HG03196 (cell line): ENCODE measurements at regions not wholly inside any gene's neighbourhood (a gene's known extent, or its start where the extent isn't known, plus 50 kb on each side); places are given as distances from the start of the nearest gene placed in this dataset.
"Not testable (repeated sequence)": the region's sequence is repeated elsewhere in the genome, so short reads cannot be mapped to it uniquely, and the experiment has no call there.

Experiments
- ATAC-seq: cut with Tn5 transposase; IDR thresholded peaks from one replicate; pipeline ENCODE4 v1.9.1; 2021; ENCODE audit not compliant: unreplicated experiment

DNA sequence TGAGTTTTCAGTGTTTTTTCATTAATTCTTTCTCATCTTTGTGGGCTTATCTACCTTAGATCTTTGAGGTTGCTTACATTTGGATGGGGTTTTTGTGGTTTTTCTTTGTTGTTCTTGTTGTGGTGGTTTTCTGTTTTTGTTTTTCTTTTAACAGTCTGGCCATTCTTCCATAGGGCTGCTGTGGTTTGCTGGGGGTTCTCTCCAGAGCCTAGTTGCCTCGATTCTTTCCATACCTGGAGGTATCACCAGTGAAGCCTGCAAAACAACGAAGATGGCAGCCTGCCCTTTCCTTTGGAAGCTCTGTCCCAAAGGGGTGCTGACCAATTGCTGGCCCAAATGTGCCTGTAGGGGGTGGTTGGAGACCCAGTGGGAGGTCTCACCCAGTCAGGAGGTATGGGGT is 168.6 kb upstream of the CLNK start:
- no peak for ATAC-seq

DNA sequence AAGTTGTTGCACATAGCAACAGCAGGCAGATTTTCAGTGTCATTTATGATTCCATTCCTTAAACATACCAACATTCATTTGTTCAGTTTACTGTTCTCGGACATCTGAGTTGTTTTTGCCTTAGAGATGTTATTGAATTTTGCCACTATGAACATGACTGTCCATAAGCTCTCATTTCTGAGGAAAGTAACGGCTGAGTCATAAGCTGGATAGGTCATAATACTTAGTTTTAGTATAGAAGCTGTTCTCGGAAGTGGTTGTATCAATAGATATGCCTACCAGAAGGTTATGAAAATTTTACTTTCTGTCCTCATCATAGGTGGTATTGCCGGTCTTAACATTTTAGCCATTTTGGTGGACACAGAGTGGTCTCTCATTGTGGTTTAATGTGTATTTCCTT is 157.1 kb upstream of the CLNK start:
- no peak for ATAC-seq

DNA sequence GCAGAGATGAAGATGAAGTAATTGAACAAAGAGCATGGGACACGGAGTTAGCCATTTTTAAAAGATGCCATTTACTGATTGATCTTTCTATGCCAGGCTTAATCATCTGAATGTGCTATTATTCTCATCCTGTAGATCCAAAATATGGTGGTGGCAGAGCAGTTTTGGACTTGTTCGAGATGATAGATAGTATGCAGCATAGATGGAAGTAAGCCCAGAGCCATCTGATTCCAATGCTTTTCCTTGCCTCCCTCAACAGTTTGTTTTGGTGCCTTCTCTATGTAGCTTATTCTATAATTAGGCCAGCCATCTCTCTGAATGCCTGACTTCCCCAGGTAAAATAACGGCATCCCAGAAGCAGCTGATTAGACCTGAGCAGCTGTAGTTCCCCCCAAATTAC is 152.6 kb upstream of the CLNK start:
- no peak for ATAC-seq

DNA sequence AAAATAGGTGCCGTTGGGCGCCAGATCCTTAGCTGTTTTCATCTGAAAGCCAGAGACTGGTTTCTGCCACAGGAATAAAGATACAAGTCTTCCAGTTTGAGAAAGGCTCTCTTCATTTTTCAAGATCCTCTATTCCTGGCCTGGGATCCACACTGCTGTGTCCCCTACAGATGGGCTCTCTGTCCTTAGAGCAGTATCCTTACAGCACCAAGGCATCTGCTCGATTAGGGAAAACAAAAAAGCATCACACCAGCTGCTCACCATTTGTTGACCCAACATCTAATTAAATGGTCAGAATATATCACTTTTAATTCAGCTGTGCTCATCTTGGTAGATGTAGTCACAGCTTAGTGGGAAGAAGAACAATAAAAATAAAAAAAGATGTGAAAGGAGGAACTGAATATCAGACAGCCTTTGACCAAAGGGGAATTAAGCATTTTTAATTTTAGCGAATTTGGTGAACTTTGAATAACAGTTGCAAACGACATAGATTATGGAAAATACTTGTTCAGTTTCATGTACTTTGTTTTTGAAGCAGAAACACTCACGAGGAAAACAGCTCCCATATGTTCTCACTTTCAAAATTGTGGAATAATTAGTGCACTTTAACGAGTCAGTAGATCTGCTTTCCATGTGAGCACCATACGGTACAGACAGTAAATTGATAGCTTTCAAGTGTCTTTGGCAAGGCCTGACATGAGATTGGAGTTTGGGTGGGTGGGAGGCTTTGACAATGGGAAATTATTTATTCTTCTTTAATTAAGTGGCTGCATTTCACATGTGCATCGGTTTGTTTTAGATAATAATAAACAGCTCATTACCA is 148.4 kb upstream of the CLNK start:
- ATAC-seq: no peak

DNA sequence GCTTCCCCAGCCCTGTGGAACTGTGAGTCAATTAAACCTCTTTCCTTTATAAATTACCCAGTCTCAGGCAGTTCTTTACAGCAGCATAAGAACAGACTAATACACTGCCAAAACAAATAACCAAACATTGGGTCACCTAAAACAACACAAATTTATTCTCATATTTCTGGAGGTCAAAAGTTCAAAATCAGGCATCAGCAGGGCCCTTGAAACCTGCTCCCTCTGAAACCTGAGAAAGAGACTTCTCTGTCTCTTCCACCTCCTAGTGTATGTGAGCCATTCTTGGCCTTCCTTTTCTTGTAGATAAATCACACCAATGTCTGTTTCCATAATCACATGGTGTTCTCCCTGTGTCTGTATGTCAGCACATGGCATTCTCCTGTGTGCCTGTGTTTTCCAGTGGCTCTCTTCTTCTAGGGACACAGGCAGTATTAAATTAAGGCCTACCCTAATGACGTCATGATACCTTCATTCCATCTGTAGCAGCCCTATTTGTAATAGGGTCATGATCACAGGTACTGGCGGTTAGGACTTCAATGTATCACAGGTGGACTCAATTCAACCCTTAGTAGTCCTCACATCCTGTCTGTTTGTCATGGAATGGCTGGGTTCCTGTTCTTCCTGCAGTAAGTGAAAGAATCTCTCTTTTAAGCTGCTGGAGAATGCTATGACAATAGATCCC is 147.3 kb upstream of the CLNK start:
- no peak for ATAC-seq

DNA sequence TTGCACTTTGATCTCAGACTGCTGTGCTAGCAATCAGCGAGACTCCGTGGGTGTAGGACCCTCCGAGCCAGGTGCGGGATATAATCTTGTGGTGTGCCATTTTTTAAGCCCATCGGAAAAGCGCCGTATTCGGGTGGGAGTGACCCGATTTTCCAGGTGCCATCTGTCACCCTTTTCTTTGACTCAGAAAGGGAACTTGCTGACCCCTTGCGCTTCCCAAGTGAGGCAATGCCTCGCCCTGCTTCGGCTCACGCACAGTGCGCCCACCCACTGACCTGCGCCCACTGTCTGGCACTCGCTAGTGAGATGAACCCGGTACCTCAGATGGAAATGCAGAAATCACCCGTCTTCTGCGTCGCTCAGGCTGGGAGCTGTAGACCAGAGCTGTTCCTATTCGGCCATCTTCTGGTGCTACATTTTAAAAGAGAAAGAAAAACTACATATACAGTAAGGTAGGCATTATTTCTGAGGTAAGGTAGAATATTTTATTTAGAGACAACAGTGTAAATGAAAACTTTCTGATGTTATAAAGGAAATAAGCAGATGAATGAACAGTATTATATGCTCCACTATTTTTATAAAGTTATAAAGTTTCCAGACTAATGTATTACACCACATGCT is 144.5 kb upstream of the CLNK start:
- ATAC-seq: not testable (repeated sequence)

DNA sequence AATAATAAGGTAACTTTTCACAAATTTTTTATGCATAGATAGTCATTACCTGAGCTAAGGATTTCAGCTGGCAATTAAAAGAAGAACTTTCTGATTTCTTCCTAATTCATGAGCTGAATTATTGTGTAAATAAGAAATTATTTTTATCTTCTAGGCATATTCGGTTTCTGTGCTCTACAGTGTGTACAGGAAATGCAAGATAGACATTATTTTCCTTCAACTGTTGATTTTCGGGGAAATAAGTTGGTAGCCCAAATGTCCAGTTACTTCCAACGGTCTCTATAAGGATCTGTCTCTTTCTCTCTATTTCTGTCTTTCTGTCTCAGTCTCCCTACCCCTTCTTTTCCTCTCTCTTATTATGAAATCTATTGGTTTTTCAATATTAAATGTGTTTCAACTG is 137.3 kb upstream of the CLNK start:
- ATAC-seq: no peak

DNA sequence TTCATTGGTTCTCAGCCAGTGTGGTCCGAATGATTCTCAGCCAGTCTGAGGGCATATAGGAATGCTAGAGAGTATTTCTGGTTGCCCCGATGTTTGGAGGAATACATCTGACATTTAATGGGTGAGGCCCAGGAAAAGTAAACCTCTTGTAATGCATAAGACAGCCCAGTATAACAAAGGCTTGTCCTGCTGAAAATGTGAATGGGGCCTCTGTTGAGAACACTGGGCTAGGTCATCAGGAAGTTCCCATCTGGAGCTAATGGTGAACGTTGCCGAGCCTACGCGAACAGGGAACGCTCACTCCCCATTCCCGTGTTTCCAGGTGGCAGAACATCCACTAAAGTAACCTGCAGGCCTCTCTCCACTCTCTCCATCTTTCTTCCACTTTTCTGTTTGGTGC is 132.0 kb upstream of the CLNK start:
- ATAC-seq: no peak

DNA sequence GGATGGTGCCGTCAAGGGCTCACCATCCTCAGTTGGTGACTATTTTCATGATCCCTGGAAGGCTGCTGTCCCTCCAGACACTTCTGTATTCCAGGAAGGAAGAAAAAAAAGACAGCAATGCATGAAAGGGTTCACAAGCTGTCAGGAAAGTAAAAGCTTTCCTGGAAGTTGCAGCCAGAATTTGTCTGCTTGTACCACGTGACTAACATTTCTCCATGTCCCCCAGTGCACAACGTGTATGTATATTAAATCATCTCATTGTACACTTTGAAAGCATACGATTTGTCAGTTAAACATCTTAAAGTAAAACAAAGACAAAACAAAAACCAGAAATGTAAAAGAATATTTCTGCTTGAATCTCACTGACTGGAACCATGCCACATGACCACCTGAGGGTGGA is 127.4 kb upstream of the CLNK start:
- ATAC-seq: no peak

DNA sequence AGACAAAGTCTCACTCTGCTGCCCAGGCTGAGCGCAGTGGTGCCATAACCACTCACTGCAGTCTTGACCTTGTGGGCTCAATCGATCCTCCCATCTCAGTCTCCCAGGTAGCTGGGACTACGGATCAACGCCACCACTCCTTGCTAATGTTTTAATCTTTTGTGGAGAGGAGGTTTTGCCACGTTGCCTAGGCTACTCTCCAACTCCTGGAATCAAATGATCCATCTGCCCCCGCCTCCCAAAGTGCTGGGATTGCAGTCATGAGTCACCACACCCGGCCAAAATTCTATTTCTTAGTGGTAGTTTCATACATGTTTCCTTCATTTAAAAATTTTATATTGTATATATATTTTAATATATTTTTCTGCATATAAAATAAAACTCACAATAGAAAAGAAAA is 125.8 kb upstream of the CLNK start:
- no peak for ATAC-seq

DNA sequence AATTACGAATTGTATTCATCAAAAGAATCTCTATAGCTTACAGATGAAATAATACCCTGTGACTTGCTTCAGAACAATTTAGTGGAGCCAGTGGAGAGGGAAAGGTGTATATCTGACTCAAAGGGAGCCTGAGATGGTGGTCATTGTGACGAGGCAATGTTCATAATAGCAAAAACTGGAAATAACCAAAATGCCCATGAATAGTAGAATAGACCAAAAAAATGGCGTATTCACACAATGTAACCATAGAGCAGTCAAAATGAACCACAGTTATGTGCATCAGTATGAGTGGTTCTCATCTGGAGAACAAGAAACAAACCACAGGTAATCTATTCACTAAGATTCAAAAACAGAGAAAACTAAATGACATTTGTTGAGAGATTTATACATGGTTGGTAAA is 125.3 kb upstream of the CLNK start:
- no peak for ATAC-seq

DNA sequence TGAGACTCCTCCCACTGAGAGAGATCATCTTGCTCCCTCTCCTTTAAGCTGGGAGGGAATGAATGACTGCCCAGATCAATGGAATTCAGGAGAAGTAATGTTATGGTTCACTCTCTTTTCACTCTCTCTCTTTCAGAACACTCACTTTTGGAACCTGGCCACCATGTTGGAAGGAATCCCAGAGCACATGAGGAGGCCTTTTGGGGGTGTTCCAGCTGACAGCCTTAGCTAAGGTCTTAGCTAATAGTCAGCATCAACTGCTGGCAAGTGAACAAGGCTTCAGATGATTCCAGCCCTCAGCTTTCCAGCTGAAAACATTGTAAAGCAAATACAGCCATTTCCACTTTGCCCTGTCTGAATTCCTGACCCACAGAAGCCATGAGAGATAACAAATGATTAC is 124.0 kb upstream of the CLNK start:
- ATAC-seq: no peak

DNA sequence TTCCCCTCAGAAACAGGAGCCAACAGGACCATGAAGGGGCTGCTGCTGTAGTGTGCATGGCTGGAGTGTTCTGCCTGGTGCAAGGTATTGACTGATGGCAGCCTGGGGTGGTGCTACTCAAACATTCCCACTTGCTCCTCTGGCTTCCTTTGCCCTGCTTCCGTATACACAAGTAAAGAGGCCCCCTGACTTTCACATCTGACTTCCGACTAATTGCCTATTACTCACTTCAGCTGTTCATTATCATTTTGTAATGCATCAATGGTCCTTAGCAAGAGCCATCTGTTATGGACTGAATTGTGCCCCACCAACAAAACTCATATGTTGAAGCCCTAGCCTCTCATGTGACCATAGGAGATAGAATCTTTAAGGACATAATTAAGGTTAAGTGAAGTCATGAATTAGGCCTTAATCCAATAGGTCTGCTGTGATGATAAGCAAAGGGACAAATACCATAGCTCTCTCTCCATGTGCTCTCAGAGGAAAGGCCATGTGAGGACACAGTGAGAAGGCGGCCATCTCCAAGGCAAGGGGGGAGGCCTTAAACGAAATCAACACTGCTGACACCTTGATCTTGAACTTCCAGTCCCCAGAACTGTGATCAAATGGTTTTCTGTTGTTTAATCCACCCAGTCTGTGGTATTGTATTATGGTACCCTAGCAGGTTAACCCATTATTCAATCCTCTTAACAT is 122.5 kb upstream of the CLNK start:
- no peak for ATAC-seq

DNA sequence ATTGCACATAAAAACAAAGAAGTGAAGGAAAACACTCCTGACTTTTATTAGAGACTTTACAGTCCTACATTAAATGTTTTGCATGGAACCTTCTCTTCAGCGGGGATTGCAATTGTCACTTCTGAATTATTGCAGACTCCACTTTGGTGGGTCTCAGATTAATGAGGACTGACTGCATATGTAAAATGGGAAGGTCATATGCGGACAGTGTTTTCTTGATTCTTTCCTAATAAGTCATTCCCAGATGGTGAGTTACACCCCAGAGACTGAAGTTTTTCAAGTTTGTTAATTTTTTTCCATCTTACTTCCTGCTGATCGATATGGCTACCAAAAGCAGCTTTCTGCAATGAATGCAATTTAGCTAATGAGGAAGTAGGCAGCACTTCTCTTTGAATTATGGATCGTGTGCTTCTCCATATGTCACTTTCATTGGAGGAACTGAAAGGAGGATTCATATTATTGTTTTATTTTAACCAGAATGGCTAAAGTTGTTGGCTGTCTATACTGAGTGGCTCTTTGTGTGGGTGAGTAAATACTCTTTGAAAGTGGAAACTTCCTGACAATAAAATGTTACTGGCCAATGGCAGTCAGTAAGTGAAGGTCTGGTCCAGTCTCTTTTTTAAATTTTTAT is 119.3 kb upstream of the CLNK start:
- no peak for ATAC-seq

DNA sequence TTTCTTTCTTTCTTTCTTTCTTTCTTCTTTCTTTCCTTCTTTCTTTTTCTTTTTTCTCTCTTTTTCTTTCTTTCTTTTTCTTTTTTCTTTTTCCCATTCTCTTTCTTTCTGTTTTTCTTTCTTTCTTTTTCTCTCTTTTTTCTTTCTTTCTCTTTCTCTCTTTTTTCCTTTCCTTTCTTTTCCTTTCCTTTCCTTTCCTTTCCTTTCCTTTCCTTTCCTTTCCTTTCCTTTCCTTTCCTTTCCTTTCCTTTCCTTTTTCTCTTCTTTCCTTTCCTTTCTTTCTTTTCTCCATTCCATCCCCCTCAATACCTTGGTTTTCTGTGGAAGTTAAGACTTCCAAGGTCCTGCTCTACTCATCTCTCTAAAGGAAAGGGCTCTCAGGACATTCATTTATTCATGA is 102.8 kb upstream of the CLNK start:
- no peak for ATAC-seq

DNA sequence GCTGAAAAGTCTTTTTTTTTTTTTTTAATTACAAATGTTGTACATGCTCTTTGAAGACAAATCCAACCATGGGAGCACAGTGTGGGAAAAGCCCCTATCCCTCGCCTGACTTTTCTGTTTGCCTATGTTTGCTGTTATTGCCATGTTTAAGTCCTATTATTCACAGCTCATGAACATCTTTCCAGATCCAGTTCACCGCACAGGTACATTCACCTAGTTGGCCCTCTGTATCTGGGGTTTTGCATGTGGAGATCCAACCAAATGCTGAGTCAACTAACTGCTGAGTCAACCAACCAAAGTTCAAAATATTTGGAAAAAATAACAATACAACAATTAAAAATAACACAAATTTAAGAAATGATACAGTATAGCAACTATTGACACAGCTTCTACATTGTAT is 100.1 kb upstream of the CLNK start:
- no peak for ATAC-seq

DNA sequence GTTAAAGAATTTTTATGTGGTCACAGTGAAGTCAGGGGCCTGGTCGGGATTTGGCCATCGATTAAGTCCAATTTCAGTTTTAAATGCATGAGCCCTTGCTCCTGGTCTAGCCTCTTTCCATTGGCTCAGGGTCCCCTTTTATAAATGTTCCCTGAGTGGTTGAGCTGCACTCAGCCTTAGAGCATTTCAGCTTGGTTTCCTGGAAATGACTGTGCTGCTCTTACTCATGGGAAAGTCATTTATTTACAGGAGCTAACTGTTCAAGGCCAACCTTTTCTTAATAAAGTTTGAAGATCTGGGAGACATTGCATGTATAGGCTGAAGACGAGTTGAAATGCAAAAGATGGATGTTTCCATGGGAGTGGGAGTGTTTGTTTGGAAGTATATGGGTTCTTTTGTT is 98.8 kb upstream of the CLNK start:
- no peak for ATAC-seq

DNA sequence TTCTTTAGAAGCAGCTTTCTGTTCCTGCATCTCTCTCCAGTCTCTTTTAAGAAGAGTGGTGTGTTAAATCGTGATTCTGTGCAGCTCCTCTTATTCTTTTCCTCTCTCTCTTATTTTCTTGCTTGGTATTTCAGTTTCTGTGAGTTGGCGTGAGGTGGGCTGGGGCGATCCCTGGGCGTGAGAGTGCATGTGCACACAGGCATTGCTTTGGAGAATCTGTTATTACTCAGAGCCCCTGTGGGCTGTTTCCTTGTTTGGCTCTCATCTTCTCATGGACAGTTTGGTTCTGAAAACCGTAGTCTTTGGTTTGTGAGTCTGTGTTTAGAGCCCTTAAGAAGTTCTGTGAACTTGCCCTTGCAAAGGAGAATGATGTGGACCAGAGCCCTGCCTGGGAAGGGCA is 97.2 kb upstream of the CLNK start:
- ATAC-seq: no peak

DNA sequence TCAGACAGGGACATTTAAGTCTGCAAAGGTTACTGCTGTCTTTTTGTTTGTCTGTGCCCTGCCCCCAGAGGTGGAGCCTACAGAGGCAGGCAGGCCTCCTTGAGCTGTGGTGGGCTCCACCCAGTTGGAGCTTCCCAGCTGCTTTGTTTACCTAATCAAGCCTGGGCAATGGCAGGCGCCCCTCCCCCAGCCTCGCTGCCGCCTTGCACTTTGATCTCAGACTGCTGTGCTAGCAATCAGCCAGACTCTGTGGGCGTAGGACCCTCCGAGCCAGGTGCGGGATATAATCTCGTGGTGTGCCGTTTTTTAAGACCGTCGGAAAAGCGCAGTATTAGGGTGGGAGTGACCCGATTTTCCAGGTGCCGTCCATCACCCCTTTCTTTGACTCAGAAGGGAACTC is 96.2 kb upstream of the CLNK start:
- not testable (repeated sequence) for ATAC-seq

DNA sequence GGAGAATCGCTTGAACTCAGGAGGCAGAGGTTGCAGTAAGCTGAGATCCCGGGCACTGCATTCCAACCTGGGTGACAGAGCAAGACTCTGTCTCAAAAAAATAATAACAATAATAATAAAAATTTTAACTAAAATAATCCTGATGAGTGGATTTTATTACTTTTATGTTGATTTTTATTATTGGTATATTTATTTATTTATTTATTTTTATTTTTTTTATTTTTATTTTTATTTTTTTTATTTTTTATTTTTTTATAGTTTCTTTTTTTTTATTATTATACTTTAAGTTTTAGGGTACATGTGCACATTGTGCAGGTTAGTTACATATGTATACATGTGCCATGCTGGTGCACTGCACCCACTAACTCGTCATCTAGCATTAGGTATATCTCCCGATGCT is 90.6 kb upstream of the CLNK start:
- not testable (repeated sequence) for ATAC-seq

DNA sequence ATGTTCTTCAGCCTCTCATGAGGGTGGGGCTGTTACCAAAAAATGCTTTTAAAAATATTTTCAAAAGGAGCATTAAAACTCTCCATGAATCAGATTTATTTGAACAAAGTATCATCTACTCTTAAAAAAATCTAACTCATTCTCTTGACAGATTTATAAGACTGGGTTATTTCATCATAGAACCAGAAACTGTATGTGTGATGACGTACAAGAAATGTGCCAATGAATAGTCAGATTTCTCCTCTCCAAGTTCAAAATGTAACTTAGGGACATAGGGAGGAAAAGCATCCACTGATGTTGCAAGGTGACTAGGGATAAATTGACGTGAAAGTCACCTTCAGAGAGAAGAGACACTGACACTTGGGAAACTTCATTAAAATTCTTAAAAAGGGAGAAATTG is 89.1 kb upstream of the CLNK start:
- no peak for ATAC-seq
